GM21367 (cell line): ENCODE measurements at regions not wholly inside any gene's neighbourhood (a gene's known extent, or its start where the extent isn't known, plus 50 kb on each side); places are given as distances from the start of the nearest gene placed in this dataset.
A peak's percentile ranks its signal among the peaks of the same experiment; 100 is the strongest.
"Not testable (repeated sequence)": the region's sequence is repeated elsewhere in the genome, so short reads cannot be mapped to it uniquely, and the experiment has no call there.

Source experiments
- ATAC-seq: cut with Tn5 transposase; IDR thresholded peaks from one replicate; pipeline ENCODE4 v1.9.1; 2021; ENCODE audit not compliant: unreplicated experiment

- ATAC-seq: no peak
Measured at GRCh38 chr2:136295168-136295567, 177.2 kb upstream of the CXCR4 start.

- no peak for ATAC-seq
Measured at GRCh38 chr2:136291871-136292270, 173.9 kb upstream of the CXCR4 start.

- ATAC-seq: no peak
Measured at GRCh38 chr2:136290326-136290725, 172.4 kb upstream of the CXCR4 start.

GRCh38 chr2:136288249-136288648, 170.3 kb upstream of the CXCR4 start:
- ATAC-seq: no peak

- no peak for ATAC-seq
Measured at GRCh38 chr2:136286423-136286822, 168.5 kb upstream of the CXCR4 start.

- no peak for ATAC-seq
Measured at GRCh38 chr2:136284226-136285119, 166.5 kb upstream of the CXCR4 start.

GRCh38 chr2:136282251-136282650, 164.3 kb upstream of the CXCR4 start:
- ATAC-seq: no peak

- no peak for ATAC-seq
Measured at GRCh38 chr2:136281281-136282114, 163.5 kb upstream of the CXCR4 start.

- ATAC-seq: not testable (repeated sequence)
Measured at GRCh38 chr2:136266346-136266745, 148.4 kb upstream of the CXCR4 start.

GRCh38 chr2:136259551-136259950, 141.6 kb upstream of the CXCR4 start:
- ATAC-seq: no peak

GRCh38 chr2:136257893-136258292, 139.9 kb upstream of the CXCR4 start:
- ATAC-seq: no peak

GRCh38 chr2:136255648-136256461, 137.9 kb upstream of the CXCR4 start:
- ATAC-seq: peak; percentile 34

- ATAC-seq: no peak
Measured at GRCh38 chr2:136255127-136255526, 137.2 kb upstream of the CXCR4 start.

GRCh38 chr2:136254681-136255080, 136.7 kb upstream of the CXCR4 start:
- no peak for ATAC-seq

GRCh38 chr2:136253288-136254004, 135.5 kb upstream of the CXCR4 start:
- ATAC-seq: no peak

GRCh38 chr2:136251885-136252585, 134.1 kb upstream of the CXCR4 start:
- ATAC-seq: no peak

- ATAC-seq: no peak
Measured at GRCh38 chr2:136251197-136251884, 133.4 kb upstream of the CXCR4 start.

GRCh38 chr2:136250131-136250530, 132.2 kb upstream of the CXCR4 start:
- no peak for ATAC-seq

- ATAC-seq: no peak
Measured at GRCh38 chr2:136248907-136249306, 131.0 kb upstream of the CXCR4 start.
